Mammary epithelial cell (primary cell): ENCODE measurements at regions not wholly inside any gene's neighbourhood (a gene's known extent, or its start where the extent isn't known, plus 50 kb on each side); places are given as distances from the start of the nearest gene placed in this dataset.

Source experiments
- CTCF ChIP-seq, 2 donors: IDR thresholded peaks in 1 of 2; conservative IDR thresholded peaks in 1 of 2; 2 replicates each; pipeline ENCODE4 v1.5.1; 2011 to 2012; ENCODE audit warnings: inconsistent platforms in 2 of 2, low read length in 2 of 2, mild to moderate bottlenecking in 2 of 2, control low read depth in 1 of 2, low read depth in 1 of 2; ENCODE audit not compliant: insufficient read depth in 1 of 2; ENCODE audit errors: extremely low read depth in 1 of 2
- EZH2 ChIP-seq: IDR thresholded peaks from 2 replicates; pipeline ENCODE4 v1.6.1; 2012; ENCODE audit warnings: low read length, inconsistent platforms, borderline replicate concordance

- TF ChIP-seq CTCF (conservative IDR thresholded peaks at IDR 0.05 in 1 of 2, IDR thresholded peaks at IDR 0.05 in 1 of 2; ENCODE audit: extremely low read depth in 1 of 2, insufficient read depth in 1 of 2, low read depth in 1 of 2, low read length in 2 of 2) (no peak), EZH2 (no peak)
These were observed 110.4 kb downstream of the EDEM1 start for GRCh38 chr3:5297895-5298294.
